HCT116 (cell line): ENCODE measurements at regions not wholly inside any gene's neighbourhood (a gene's known extent, or its start where the extent isn't known, plus 50 kb on each side); places are given as distances from the start of the nearest gene placed in this dataset.

Experiments
- ATAC-seq: fragments of 200-7000 bp; cut with Tn5 transposase; 2 replicates; pipeline ENCODE4 v1.9.1; 2020; ENCODE audit warnings: mild to moderate bottlenecking, moderate library complexity
- BruUV-seq: library from RNA; stranded (reverse); fragments of 400-500 nt; replicated peaks from 2 replicates; lab custom pipeline; 2021; lab: Mats Ljungman, UMichigan
- CTCF ChIA-PET: fragments of 300-600 bp; sonication (Branson Sonifier 250); formaldehyde crosslinking; loops from one replicate; lab custom pipeline; 2021; ENCODE audit warnings: antibody characterized with exemption; lab: Charles Lee
- POLR2A ChIA-PET: fragments of 300-600, 350-600 bp; sonication (Branson Sonifier 250); formaldehyde crosslinking; loops from one replicate; lab custom pipeline; 2021; ENCODE audit warnings: antibody characterized with exemption; lab: Charles Lee
- RAD21 ChIA-PET, 2 experiments: fragments of 300-600 bp; sonication (Branson Sonifier 250); formaldehyde crosslinking; loops; one replicate each; lab custom pipeline; 2023; ENCODE audit warnings: low total read pairs in 2 of 2; ENCODE audit not compliant: uncharacterized antibody in 2 of 2, unreplicated experiment in 2 of 2, low non-redundant PET in 1 of 2; lab: Charles Lee
- DNase-seq: peaks from one replicate; pipeline ENCODE4 v3.0.0-alpha.2; 2010; ENCODE audit warnings: low read depth, low spot score
- H2AFZ ChIP-seq: fragments of 200-600 bp; shearing (Covaris generic), sonication (generic); 2 replicates; pipeline ENCODE4 v1.6.1; 2017; ENCODE audit warnings: low read depth, mixed run types, mixed read lengths, antibody characterized with exemption, low read length; ENCODE audit not compliant: poor library complexity, severe bottlenecking
- H3K27ac ChIP-seq: 2 replicates; pipeline ENCODE4 v1.5.1; 2012; ENCODE audit warnings: low read depth, low read length
- H3K27me3 ChIP-seq: fragments of 200-600 bp; sonication (generic); 2 replicates; pipeline ENCODE4 v1.6.1; 2016; ENCODE audit warnings: mixed run types, low read length, mixed read lengths; ENCODE audit not compliant: insufficient read depth
- H3K36me3 ChIP-seq, 2 experiments: fragments of 200-500 bp in 1 of 2; fragments of 200-600 bp in 1 of 2; sonication (Bioruptor generic) in 1 of 2; sonication (generic) in 1 of 2; 2 replicates each; pipeline versions ENCODE4 v1.5.1 to v1.6.1; 2014 to 2016; ENCODE audit warnings: low read length in 2 of 2, inconsistent platforms in 1 of 2, mixed read lengths in 1 of 2, mixed run types in 1 of 2; ENCODE audit not compliant: insufficient read depth in 2 of 2, control insufficient read depth in 1 of 2
- H3K4me1 ChIP-seq, 2 experiments: fragments of 200-600 bp in 1 of 2; sonication (generic) in 1 of 2; 2 replicates each; pipeline versions ENCODE4 v1.5.1 to v1.6.1; 2012 to 2017; ENCODE audit warnings: low read length in 2 of 2, inconsistent platforms in 1 of 2, mild to moderate bottlenecking in 1 of 2, mixed read lengths in 1 of 2, mixed run types in 1 of 2, moderate library complexity in 1 of 2; ENCODE audit not compliant: insufficient read depth in 2 of 2, control insufficient read depth in 1 of 2
- H3K4me2 ChIP-seq: fragments of 200-600 bp; sonication (generic); 2 replicates; pipeline ENCODE4 v1.6.1; 2017; ENCODE audit warnings: mixed run types, low read length, mixed read lengths
- H3K4me3 ChIP-seq, 2 experiments: fragments of 200-600 bp in 1 of 2; sonication (generic) in 1 of 2; replicated peaks in 1 of 2; 2 replicates each; pipeline ENCODE4 v1.5.1; 2011 to 2016; ENCODE audit warnings: low read length in 2 of 2, control low read depth in 1 of 2, low read depth in 1 of 2, mild to moderate bottlenecking in 1 of 2, mixed read lengths in 1 of 2, mixed run types in 1 of 2
- H3K79me2 ChIP-seq: fragments of 200-600 bp; sonication (generic); 2 replicates; pipeline ENCODE4 v1.6.1; 2017; ENCODE audit warnings: mild to moderate bottlenecking, mixed run types, low read length, moderate library complexity, mixed read lengths; ENCODE audit not compliant: insufficient read depth
- H3K9ac ChIP-seq: fragments of 200-600 bp; sonication (generic); 2 replicates; pipeline ENCODE4 v1.6.1; 2016; ENCODE audit warnings: low read length, mixed read lengths
- H3K9me2 ChIP-seq: fragments of 200-600 bp; sonication (generic), shearing (Covaris generic); 2 replicates; pipeline ENCODE4 v1.6.1; 2017; ENCODE audit warnings: mixed run types, mild to moderate bottlenecking, moderate library complexity; ENCODE audit not compliant: insufficient read depth
- H3K9me3 ChIP-seq, 2 experiments: fragments of 200-500 bp in 1 of 2; fragments of 200-600 bp in 1 of 2; sonication (Bioruptor generic) in 1 of 2; sonication (generic) in 1 of 2; 2 replicates each; pipeline ENCODE4 v1.6.1; 2014 to 2017; ENCODE audit warnings: low read length in 2 of 2, mixed read lengths in 2 of 2, inconsistent platforms in 1 of 2, low read depth in 1 of 2, mild to moderate bottlenecking in 1 of 2, mixed run types in 1 of 2, moderate library complexity in 1 of 2; ENCODE audit not compliant: control insufficient read depth in 1 of 2, insufficient read depth in 1 of 2
- H4K20me1 ChIP-seq: fragments of 200-600 bp; sonication (generic), shearing (Covaris generic); 2 replicates; pipeline ENCODE4 v1.6.1; 2017; ENCODE audit warnings: mixed run types, mild to moderate bottlenecking, moderate library complexity; ENCODE audit not compliant: insufficient read depth
- CBX3 ChIP-seq: IDR thresholded peaks from 2 replicates; pipeline ENCODE4 v1.6.1; 2012; ENCODE audit warnings: low read depth
- CEBPB ChIP-seq: IDR thresholded peaks from 2 replicates; pipeline ENCODE4 v1.6.1; 2012; ENCODE audit warnings: low read depth
- CTCF ChIP-seq, 3 experiments: fragments of 200-600 bp in 1 of 3; sonication (generic) in 1 of 3; IDR thresholded peaks in 2 of 3; conservative IDR thresholded peaks in 1 of 3; 2 replicates each; pipeline ENCODE4 v1.5.1; 2012 to 2017; ENCODE audit warnings: low read depth in 2 of 3, low read length in 2 of 3, antibody characterized with exemption in 1 of 3, borderline replicate concordance in 1 of 3, control low read depth in 1 of 3, mild to moderate bottlenecking in 1 of 3, mixed read lengths in 1 of 3, mixed run types in 1 of 3, moderate library complexity in 1 of 3; ENCODE audit not compliant: insufficient read depth in 1 of 3
- ELF1 ChIP-seq: IDR thresholded peaks from 2 replicates; pipeline ENCODE4 v1.6.1; 2012; ENCODE audit warnings: low read depth, borderline replicate concordance
- EZH2 ChIP-seq: fragments of 200-600 bp; sonication (generic); IDR thresholded peaks from 2 replicates; pipeline ENCODE4 v1.6.1; 2017; ENCODE audit warnings: antibody characterized with exemption, mixed run types
- JUND ChIP-seq: IDR thresholded peaks from 2 replicates; pipeline ENCODE4 v1.6.1; 2012
- MAX ChIP-seq: IDR thresholded peaks from 2 replicates; pipeline ENCODE4 v1.6.1; 2012
- POLR2A ChIP-seq: IDR thresholded peaks from 2 replicates; pipeline ENCODE4 v1.7.0; 2011; ENCODE audit warnings: borderline replicate concordance; ENCODE audit not compliant: insufficient read depth, insufficient read length; ENCODE audit errors: extremely low read depth
- RAD21 ChIP-seq: IDR thresholded peaks from 2 replicates; pipeline ENCODE4 v1.6.1; 2012; ENCODE audit warnings: low read depth, mild to moderate bottlenecking
- REST ChIP-seq: IDR thresholded peaks from 2 replicates; pipeline ENCODE4 v1.6.1; 2012; ENCODE audit warnings: low read depth
- SP1 ChIP-seq: IDR thresholded peaks from 2 replicates; pipeline ENCODE4 v1.6.1; 2012; ENCODE audit warnings: low read depth
- SRF ChIP-seq: IDR thresholded peaks from 2 replicates; pipeline ENCODE4 v1.6.1; 2012; ENCODE audit warnings: low read depth
- YY1 ChIP-seq: IDR thresholded peaks from 2 replicates; pipeline ENCODE4 v1.6.1; 2011; ENCODE audit warnings: low read length, low read depth, moderate library complexity, mild to moderate bottlenecking; ENCODE audit not compliant: insufficient replicate concordance; ENCODE audit errors: extremely low read depth
- ZNF274 ChIP-seq: fragments of 200-500 bp; sonication (Bioruptor generic); IDR thresholded peaks from 2 replicates; pipeline ENCODE4 v1.6.1; 2014; ENCODE audit warnings: mild to moderate bottlenecking, low read depth, low read length, inconsistent platforms
- intact Hi-C: fragments of 100-400 bp; cut with micrococcal nuclease; formaldehyde crosslinking; loops from 2 replicates; pipeline ENCODE4 v1.10.0; 2022

- Histone ChIP-seq H3K9me3 (no peaks in the 10 kb centered on the region), H3K79me2 (no peaks in the 10 kb centered on the region), H2AFZ (no peak overlapping the region), H3K4me2 (no peak overlapping the region), H4K20me1 (no peaks in the 10 kb centered on the region), H3K9ac (no peak overlapping the region), H3K9me2 (no peaks in the 10 kb centered on the region), H3K4me3 (no peak overlapping the region), H3K36me3 (no peaks in the 10 kb centered on the region), H3K27ac (no peak overlapping the region), H3K27me3 (peaks cover 51% of the 10 kb centered on the region), H3K4me1 (no peaks in the 10 kb centered on the region)
- intact Hi-C loops, result no loop called here
- BruUV-seq, result no TSS peak
- TF ChIP-seq POLR2A (no peak), REST (no peak), CBX3 (no peak), ZNF274 (no peak), EZH2 (no peak), ELF1 (no peak), MAX (no peak), SP1 (no peak), SRF (no peak), YY1 (no peak), CEBPB (no peak), RAD21 (no peak), CTCF (IDR thresholded peaks at IDR 0.05 in 2 of 3, conservative IDR thresholded peaks at IDR 0.05 in 1 of 3; ENCODE audit: borderline replicate concordance in 1 of 3, insufficient read depth in 1 of 3, low read depth in 2 of 3, low read length in 2 of 3) (no peak), JUND (no peak)
- no peak for DNase-seq
- POLR2A ChIA-PET, result no interaction called here
- RAD21 ChIA-PET, result no interaction called here
- peak; percentile 22; the same call in 1 of the 2 replicates for ATAC-seq
- CTCF ChIA-PET, result no interaction called here
Observed at GRCh38 chr2:176984987-176985386, 227.6 kb upstream of the HNRNPA3 start.
